Astrocyte (in vitro differentiated cells and primary cell): ENCODE measurements at regions not wholly inside any gene's neighbourhood (a gene's known extent, or its start where the extent isn't known, plus 50 kb on each side); places are given as distances from the start of the nearest gene placed in this dataset.

Experiments
- DNase-seq: peaks from one replicate; pipeline ENCODE4 v3.0.0-alpha.2; 2010; ENCODE audit warnings: low read depth
- FAIRE-seq: peaks from 2 replicates; lab custom pipeline; 2011; peaks lifted over from hg19 to GRCh38; lab: Jason Lieb, UNC
- H2AFZ ChIP-seq: 2 replicates; pipeline ENCODE4 v1.6.0; 2012; ENCODE audit warnings: low read depth, low read length, inconsistent platforms
- H3K27ac ChIP-seq: 2 replicates; pipeline ENCODE4 v1.5.1; 2011; ENCODE audit warnings: low read depth, low read length, inconsistent platforms
- H3K27me3 ChIP-seq: 2 replicates; pipeline ENCODE4 v1.6.0; 2011; ENCODE audit warnings: low read length, inconsistent platforms; ENCODE audit not compliant: insufficient read depth
- H3K36me3 ChIP-seq: 2 replicates; pipeline ENCODE4 v1.5.1; 2011; ENCODE audit warnings: low read length, inconsistent platforms; ENCODE audit not compliant: insufficient read depth
- H3K4me1 ChIP-seq: 2 replicates; pipeline ENCODE4 v1.5.1; 2011; ENCODE audit warnings: low read length, inconsistent platforms; ENCODE audit not compliant: insufficient read depth
- H3K4me2 ChIP-seq: 2 replicates; pipeline ENCODE4 v1.6.0; 2012; ENCODE audit warnings: low read length, inconsistent platforms
- H3K4me3 ChIP-seq: 2 replicates; pipeline ENCODE4 v1.5.1; 2011; ENCODE audit warnings: low read depth, mild to moderate bottlenecking, low read length, inconsistent platforms; ENCODE audit not compliant: insufficient read depth
- H3K79me2 ChIP-seq: 2 replicates; pipeline ENCODE4 v1.6.0; 2012; ENCODE audit warnings: mild to moderate bottlenecking, low read length, inconsistent platforms; ENCODE audit not compliant: insufficient read depth
- H3K9ac ChIP-seq: 2 replicates; pipeline ENCODE4 v1.6.0; 2012; ENCODE audit warnings: mild to moderate bottlenecking, low read length, inconsistent platforms
- H3K9me3 ChIP-seq: 2 replicates; pipeline ENCODE4 v1.5.1; 2012; ENCODE audit warnings: low read depth, mild to moderate bottlenecking, low read length, inconsistent platforms; ENCODE audit not compliant: insufficient read depth
- H4K20me1 ChIP-seq: 2 replicates; pipeline ENCODE4 v1.6.0; 2012; ENCODE audit warnings: low read length, inconsistent platforms; ENCODE audit not compliant: insufficient read depth
- H3K27ac Mint-ChIP-seq: one replicate; pipeline ENCODE4 v1.8.0; 2021; ENCODE audit warnings: mild to moderate bottlenecking, mixed read lengths; ENCODE audit not compliant: unreplicated experiment
- H3K27me3 Mint-ChIP-seq: one replicate; pipeline ENCODE4 v1.8.0; 2021; ENCODE audit warnings: low read depth, mixed read lengths; ENCODE audit not compliant: unreplicated experiment
- H3K36me3 Mint-ChIP-seq: one replicate; pipeline ENCODE4 v1.8.0; 2021; ENCODE audit warnings: low read depth, mixed read lengths; ENCODE audit not compliant: unreplicated experiment
- H3K4me1 Mint-ChIP-seq: one replicate; pipeline ENCODE4 v1.8.0; 2021; ENCODE audit warnings: low read depth, mixed read lengths; ENCODE audit not compliant: unreplicated experiment
- H3K4me3 Mint-ChIP-seq: one replicate; pipeline ENCODE4 v1.8.0; 2021; ENCODE audit warnings: mild to moderate bottlenecking, moderate library complexity, mixed read lengths; ENCODE audit not compliant: unreplicated experiment
- H3K9me3 Mint-ChIP-seq: one replicate; pipeline ENCODE4 v1.8.0; 2021; ENCODE audit warnings: mild to moderate bottlenecking, mixed read lengths; ENCODE audit not compliant: unreplicated experiment
- EZH2 ChIP-seq: IDR thresholded peaks from 2 replicates; pipeline ENCODE4 v1.6.1; 2012; ENCODE audit warnings: mild to moderate bottlenecking, low read length, inconsistent platforms; ENCODE audit not compliant: insufficient read depth
- TF ChIP-seq, protein P1 (sequence below): IDR thresholded peaks from 2 replicates; pipeline ENCODE4 v1.5.1; 2011; ENCODE audit warnings: low read depth, mild to moderate bottlenecking, inconsistent platforms, low read length, moderate library complexity; ENCODE audit not compliant: insufficient read depth

DNA sequence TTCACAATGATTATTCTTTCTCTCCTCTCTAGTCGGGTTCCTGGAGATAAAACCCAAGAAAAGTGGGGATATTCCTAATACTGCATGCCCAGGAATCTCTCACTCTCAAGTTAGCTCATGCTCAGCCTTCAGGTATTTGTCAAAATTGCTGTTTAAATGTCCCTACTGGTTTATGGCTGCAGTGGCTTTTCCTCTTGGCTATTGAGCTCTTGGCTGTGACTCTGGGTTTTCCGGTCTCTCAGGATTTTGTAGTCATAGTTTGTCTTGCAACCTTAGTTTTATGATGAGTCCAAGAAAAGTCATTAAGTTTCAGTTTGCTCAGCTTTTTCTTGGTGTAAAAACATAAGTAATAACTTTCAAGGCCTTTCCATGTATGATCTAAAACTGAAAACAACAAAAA, 820.7 kb upstream of the HS6ST1 start:
- Histone ChIP-seq H3K4me3 (no peak overlapping the region), H3K79me2 (no peaks in the 10 kb centered on the region), H4K20me1 (no peaks in the 10 kb centered on the region), H3K4me2 (no peak overlapping the region), H3K9ac (no peak overlapping the region), H3K27ac (no peak overlapping the region), H3K36me3 (no peaks in the 10 kb centered on the region), H3K27me3 (no peaks in the 10 kb centered on the region), H2AFZ (no peak overlapping the region), H3K4me1 (no peaks in the 10 kb centered on the region), H3K9me3 (no peaks in the 10 kb centered on the region)
- FAIRE-seq (no peak), DNase-seq (no peak)
- Mint-ChIP-seq H3K27ac (no peak overlapping the region), H3K36me3 (no peaks in the 10 kb centered on the region), H3K4me1 (no peaks in the 10 kb centered on the region), H3K4me3 (no peak overlapping the region), H3K27me3 (peaks cover 4% of the 10 kb centered on the region), H3K9me3 (no peaks in the 10 kb centered on the region)
- TF ChIP-seq EZH2 = no peak
- TF ChIP-seq, protein P1, sequence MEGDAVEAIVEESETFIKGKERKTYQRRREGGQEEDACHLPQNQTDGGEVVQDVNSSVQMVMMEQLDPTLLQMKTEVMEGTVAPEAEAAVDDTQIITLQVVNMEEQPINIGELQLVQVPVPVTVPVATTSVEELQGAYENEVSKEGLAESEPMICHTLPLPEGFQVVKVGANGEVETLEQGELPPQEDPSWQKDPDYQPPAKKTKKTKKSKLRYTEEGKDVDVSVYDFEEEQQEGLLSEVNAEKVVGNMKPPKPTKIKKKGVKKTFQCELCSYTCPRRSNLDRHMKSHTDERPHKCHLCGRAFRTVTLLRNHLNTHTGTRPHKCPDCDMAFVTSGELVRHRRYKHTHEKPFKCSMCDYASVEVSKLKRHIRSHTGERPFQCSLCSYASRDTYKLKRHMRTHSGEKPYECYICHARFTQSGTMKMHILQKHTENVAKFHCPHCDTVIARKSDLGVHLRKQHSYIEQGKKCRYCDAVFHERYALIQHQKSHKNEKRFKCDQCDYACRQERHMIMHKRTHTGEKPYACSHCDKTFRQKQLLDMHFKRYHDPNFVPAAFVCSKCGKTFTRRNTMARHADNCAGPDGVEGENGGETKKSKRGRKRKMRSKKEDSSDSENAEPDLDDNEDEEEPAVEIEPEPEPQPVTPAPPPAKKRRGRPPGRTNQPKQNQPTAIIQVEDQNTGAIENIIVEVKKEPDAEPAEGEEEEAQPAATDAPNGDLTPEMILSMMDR = no peak

DNA sequence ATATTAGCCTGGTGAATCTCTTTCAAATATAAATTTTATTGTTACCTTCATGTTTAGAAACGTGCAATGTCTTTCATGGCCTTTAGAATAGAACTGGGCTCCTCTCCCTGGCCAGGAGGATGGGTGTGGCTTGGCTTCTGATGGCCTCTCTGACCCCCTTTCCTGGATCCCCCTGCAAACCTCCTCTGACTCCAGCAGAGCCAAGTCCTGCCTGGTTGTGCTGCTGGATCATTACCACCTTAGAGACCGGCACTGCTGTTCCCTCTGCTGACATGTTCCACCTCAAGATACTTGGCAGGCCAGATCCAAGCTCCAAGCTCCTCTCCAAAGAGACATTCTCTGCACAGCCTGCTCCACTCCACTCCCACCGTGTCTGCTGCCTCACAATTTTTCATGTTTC, 823.8 kb upstream of the HS6ST1 start:
- Histone ChIP-seq H3K27ac (no peak overlapping the region), H3K9ac (no peak overlapping the region), H4K20me1 (no peaks in the 10 kb centered on the region), H3K27me3 (no peaks in the 10 kb centered on the region), H3K4me3 (no peak overlapping the region), H2AFZ (no peak overlapping the region), H3K79me2 (no peaks in the 10 kb centered on the region), H3K9me3 (no peaks in the 10 kb centered on the region), H3K4me1 (no peaks in the 10 kb centered on the region), H3K36me3 (no peaks in the 10 kb centered on the region), H3K4me2 (no peak overlapping the region)
- Mint-ChIP-seq H3K36me3 (no peaks in the 10 kb centered on the region), H3K27ac (no peak overlapping the region), H3K4me3 (no peak overlapping the region), H3K4me1 (no peaks in the 10 kb centered on the region), H3K9me3 (no peaks in the 10 kb centered on the region), H3K27me3 (peaks cover 4% of the 10 kb centered on the region)
- DNase-seq = no peak
- TF ChIP-seq EZH2 = no peak
- TF ChIP-seq, protein P1 = no peak
- no peak for FAIRE-seq

DNA sequence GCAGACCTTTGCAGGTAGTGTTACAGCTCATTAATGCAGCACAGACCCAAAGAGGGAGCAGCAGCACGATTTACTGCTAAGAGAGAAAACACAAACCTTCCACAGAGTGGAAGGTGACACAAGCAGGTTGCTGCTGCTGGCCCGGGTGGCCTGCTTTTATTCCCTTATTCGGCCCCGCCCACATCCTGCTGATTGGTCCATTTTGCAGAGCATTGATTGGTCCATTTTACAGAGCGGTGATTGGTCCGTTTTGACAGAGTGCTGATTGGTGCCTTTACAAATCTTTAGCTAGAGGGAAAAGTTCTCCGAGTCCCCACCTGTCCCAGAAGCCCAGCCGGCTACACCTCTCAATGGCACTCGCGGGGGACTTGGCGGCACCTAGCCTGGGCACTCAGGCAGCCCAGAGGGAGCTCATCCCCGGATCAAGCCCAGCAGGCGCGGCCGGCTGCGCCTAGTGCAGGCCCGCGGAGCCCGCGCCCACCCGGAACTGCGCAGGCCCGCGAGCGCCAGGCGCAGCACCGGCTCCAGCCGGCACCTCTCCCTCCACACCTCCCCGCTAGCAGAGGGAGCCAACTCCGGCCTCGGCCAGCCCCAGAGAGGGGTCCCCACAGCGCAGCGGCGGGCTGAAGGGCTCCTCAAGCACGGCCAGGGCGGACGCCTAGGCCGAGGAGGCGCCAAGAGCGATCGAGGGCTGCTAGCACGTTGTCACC, 825.6 kb upstream of the HS6ST1 start:
- Histone ChIP-seq H3K36me3 (no peaks in the 10 kb centered on the region), H3K4me3 (no peak overlapping the region), H4K20me1 (no peaks in the 10 kb centered on the region), H3K4me1 (no peaks in the 10 kb centered on the region), H3K4me2 (no peak overlapping the region), H2AFZ (no peak overlapping the region), H3K79me2 (no peaks in the 10 kb centered on the region), H3K27me3 (no peaks in the 10 kb centered on the region), H3K9me3 (no peaks in the 10 kb centered on the region), H3K27ac (no peak overlapping the region), H3K9ac (no peak overlapping the region)
- Mint-ChIP-seq H3K9me3 (no peaks in the 10 kb centered on the region), H3K4me1 (no peaks in the 10 kb centered on the region), H3K36me3 (no peaks in the 10 kb centered on the region), H3K4me3 (no peak overlapping the region), H3K27ac (no peak overlapping the region), H3K27me3 (peaks cover 4% of the 10 kb centered on the region)
- DNase-seq (no peak), FAIRE-seq (no peak)
- no peak for TF ChIP-seq EZH2
- TF ChIP-seq, protein P1 = no peak
